CD4-positive, CD25-positive, alpha-beta regulatory T cell (primary cell): ENCODE measurements at regions not wholly inside any gene's neighbourhood (a gene's known extent, or its start where the extent isn't known, plus 50 kb on each side); places are given as distances from the start of the nearest gene placed in this dataset.
"Not testable (repeated sequence)": the region's sequence is repeated elsewhere in the genome, so short reads cannot be mapped to it uniquely, and the experiment has no call there.

Source experiments
- ATAC-seq, 2 donors: fragments of 150-1000 bp; cut with Tn5 transposase; one replicate each; pipeline ENCODE4 v1.10.0; 2021; ENCODE audit warnings: low read depth in 2 of 2, moderate number of reproducible peaks in 2 of 2, moderate library complexity in 1 of 2
- DNase-seq, 3 donors: peaks; one replicate each; pipeline versions ENCODE4 v3.0.0 to v3.0.0-alpha.2; 2012 to 2022; ENCODE audit warnings: mixed read lengths in 1 of 3
- H3K27ac ChIP-seq: one replicate; pipeline ENCODE4 v1.7.0; 2013; ENCODE audit warnings: mild to moderate bottlenecking, low read length; ENCODE audit not compliant: insufficient read depth, poor library complexity, severe bottlenecking
- H3K27me3 ChIP-seq: one replicate; pipeline ENCODE4 v1.7.0; 2013; ENCODE audit warnings: low read length; ENCODE audit not compliant: control insufficient read depth, insufficient read depth
- H3K36me3 ChIP-seq: one replicate; pipeline ENCODE4 v1.7.0; 2013; ENCODE audit warnings: mild to moderate bottlenecking, low read length, moderate library complexity; ENCODE audit not compliant: control insufficient read depth, insufficient read depth
- H3K4me1 ChIP-seq: 2 replicates; pipeline ENCODE4 v1.7.0; 2013; ENCODE audit warnings: mild to moderate bottlenecking, low read length; ENCODE audit not compliant: insufficient read depth, control insufficient read depth, poor library complexity, severe bottlenecking
- H3K4me3 ChIP-seq: one replicate; pipeline ENCODE4 v1.7.0; 2013; ENCODE audit warnings: low read depth, mild to moderate bottlenecking, low read length, moderate library complexity
- H3K9me3 ChIP-seq, 2 experiments: 1 replicate in 1 of 2; 2 replicates in 1 of 2; pipeline ENCODE4 v1.7.0; 2013; ENCODE audit warnings: low read length in 2 of 2, mild to moderate bottlenecking in 1 of 2, moderate library complexity in 1 of 2; ENCODE audit not compliant: control insufficient read depth in 2 of 2
- H3K27ac Mint-ChIP-seq, 3 donors: one replicate each; pipeline ENCODE4 v1.8.0; 2020 to 2022; ENCODE audit warnings: mild to moderate bottlenecking in 3 of 3, mixed read lengths in 3 of 3, moderate library complexity in 2 of 3
- H3K27me3 Mint-ChIP-seq: one replicate; pipeline ENCODE4 v1.8.0; 2022; ENCODE audit warnings: mild to moderate bottlenecking, mixed read lengths
- H3K36me3 Mint-ChIP-seq: one replicate; pipeline ENCODE4 v1.8.0; 2020; ENCODE audit warnings: mixed read lengths
- H3K4me1 Mint-ChIP-seq, 4 donors: one replicate each; pipeline ENCODE4 v1.8.0; 2020 to 2022; ENCODE audit warnings: mixed read lengths in 4 of 4, mild to moderate bottlenecking in 1 of 4
- H3K4me3 Mint-ChIP-seq, 4 donors: one replicate each; pipeline ENCODE4 v1.8.0; 2020 to 2022; ENCODE audit warnings: mild to moderate bottlenecking in 4 of 4, mixed read lengths in 4 of 4, moderate library complexity in 3 of 4
- H3K9me3 Mint-ChIP-seq, 7 donors: one replicate each; pipeline ENCODE4 v1.8.0; 2020 to 2022; ENCODE audit warnings: mixed read lengths in 7 of 7, mild to moderate bottlenecking in 3 of 7, moderate library complexity in 2 of 7

- Histone ChIP-seq H3K27ac (no peak overlapping the region), H3K4me1 (no peaks in the 10 kb centered on the region), H3K4me3 (no peak overlapping the region), H3K9me3 (peaks cover 0 to 1% of the 10 kb centered on the region in 2 experiments), H3K36me3 (no peaks in the 10 kb centered on the region), H3K27me3 (no peaks in the 10 kb centered on the region)
- Mint-ChIP-seq H3K27me3 (no peaks in the 10 kb centered on the region), H3K4me1 (no peaks in the 10 kb centered on the region), H3K36me3 (no peaks in the 10 kb centered on the region), H3K4me3 (no peak overlapping the region), H3K9me3 (peaks cover 0 to 11% (median 4%) of the 10 kb centered on the region in 7 donors), H3K27ac (no peak overlapping the region)
- ATAC-seq (no peak), DNase-seq (no peak)
Measured at GRCh38 chr3:22846566-22846965, 356.6 kb upstream of the UBE2E2 start.

GRCh38 chr3:22849583-22849982, 353.5 kb upstream of the UBE2E2 start:
- not testable (repeated sequence) for H3K9me3 ChIP-seq, H3K27ac ChIP-seq, H3K4me3 Mint-ChIP-seq, H3K27ac Mint-ChIP-seq, H3K36me3 ChIP-seq, H3K27me3 ChIP-seq, DNase-seq, H3K36me3 Mint-ChIP-seq, H3K9me3 Mint-ChIP-seq, ATAC-seq, H3K4me1 ChIP-seq, H3K27me3 Mint-ChIP-seq, H3K4me1 Mint-ChIP-seq, H3K4me3 ChIP-seq

DNA sequence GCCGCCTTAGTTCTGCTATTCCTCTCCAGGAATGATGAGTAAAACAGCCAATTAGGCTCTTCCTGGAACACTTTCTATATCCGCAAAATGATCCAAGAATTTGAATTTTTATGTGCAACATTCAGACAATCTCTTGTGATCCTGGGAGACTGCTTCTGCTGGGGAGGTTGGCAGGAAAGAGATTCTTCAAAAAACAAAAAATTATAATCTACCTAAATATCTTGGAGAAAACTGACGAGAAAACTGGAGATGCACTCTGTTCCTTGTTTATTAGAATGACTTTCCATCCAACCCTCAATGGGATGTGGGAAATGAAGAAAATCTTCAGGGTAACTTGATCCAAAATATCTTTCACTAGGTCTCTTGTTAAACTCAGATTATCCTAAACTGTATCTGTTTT, 346.3 kb upstream of the UBE2E2 start:
- Histone ChIP-seq H3K36me3 (no peaks in the 10 kb centered on the region), H3K9me3 (no peaks in the 10 kb centered on the region), H3K4me1 (no peaks in the 10 kb centered on the region), H3K27me3 (no peaks in the 10 kb centered on the region), H3K4me3 (no peak overlapping the region), H3K27ac (no peak overlapping the region)
- ATAC-seq (no peak), DNase-seq (no peak)
- Mint-ChIP-seq H3K27ac (no peak overlapping the region), H3K4me3 (no peak overlapping the region), H3K27me3 (no peaks in the 10 kb centered on the region), H3K36me3 (no peaks in the 10 kb centered on the region), H3K4me1 (no peaks in the 10 kb centered on the region), H3K9me3 (peaks cover 0 to 8% (median 1%) of the 10 kb centered on the region in 7 donors)

- Mint-ChIP-seq H3K4me3 (no peak overlapping the region), H3K36me3 (no peaks in the 10 kb centered on the region), H3K9me3 (peaks cover 0 to 11% (median 1%) of the 10 kb centered on the region in 7 donors), H3K27me3 (no peaks in the 10 kb centered on the region), H3K4me1 (no peaks in the 10 kb centered on the region), H3K27ac (no peak overlapping the region)
- ATAC-seq (no peak), DNase-seq (no peak)
- Histone ChIP-seq H3K9me3 (peaks cover 0 to 3% of the 10 kb centered on the region in 2 experiments), H3K36me3 (no peaks in the 10 kb centered on the region), H3K27ac (no peak overlapping the region), H3K4me1 (no peaks in the 10 kb centered on the region), H3K27me3 (no peaks in the 10 kb centered on the region), H3K4me3 (no peak overlapping the region)
Measured at GRCh38 chr3:22858486-22858885, 344.6 kb upstream of the UBE2E2 start.

- H3K27ac ChIP-seq: no peak overlapping the region
- DNase-seq (no peak), ATAC-seq (no peak)
- no peak overlapping the region for H3K4me3 ChIP-seq
- no peaks in the 10 kb centered on the region for H3K4me1 Mint-ChIP-seq
- H3K9me3 ChIP-seq: peaks cover 0 to 3% of the 10 kb centered on the region in 2 experiments
- H3K4me3 Mint-ChIP-seq: no peak overlapping the region
- no peak overlapping the region for H3K27ac Mint-ChIP-seq
- no peaks in the 10 kb centered on the region for H3K36me3 ChIP-seq
- no peaks in the 10 kb centered on the region for H3K36me3 Mint-ChIP-seq
- no peaks in the 10 kb centered on the region for H3K4me1 ChIP-seq
- no peaks in the 10 kb centered on the region for H3K27me3 ChIP-seq
- peaks cover 0 to 11% (median 1%) of the 10 kb centered on the region in 7 donors for H3K9me3 Mint-ChIP-seq
- H3K27me3 Mint-ChIP-seq: no peaks in the 10 kb centered on the region
Measured at GRCh38 chr3:22859618-22860017, 343.5 kb upstream of the UBE2E2 start.

DNA sequence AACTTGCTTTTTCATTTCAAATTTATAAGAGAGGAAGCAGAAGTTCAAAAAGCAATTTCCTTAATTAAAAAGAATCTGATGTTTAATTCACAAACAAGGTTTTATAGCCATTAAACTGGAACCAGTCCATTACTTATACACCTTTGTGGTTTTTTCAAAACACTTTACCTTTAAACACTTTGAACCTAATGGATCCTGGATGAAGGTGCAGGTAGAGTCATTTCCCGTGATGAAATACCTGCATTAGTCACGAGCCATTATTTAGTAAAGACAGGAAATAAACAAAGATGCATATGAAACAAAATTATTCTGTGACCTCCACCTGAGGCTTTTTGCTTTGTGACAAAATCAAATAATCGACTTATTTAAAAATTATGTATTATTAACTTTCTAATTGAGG, 341.7 kb upstream of the UBE2E2 start:
- peaks cover 0 to 8% (median 0%) of the 10 kb centered on the region in 7 donors for H3K9me3 Mint-ChIP-seq
- Histone ChIP-seq H3K27ac (no peak overlapping the region), H3K4me3 (no peak overlapping the region), H3K4me1 (no peaks in the 10 kb centered on the region), H3K36me3 (no peaks in the 10 kb centered on the region), H3K9me3 (peaks cover 0 to 3% of the 10 kb centered on the region in 2 experiments), H3K27me3 (no peaks in the 10 kb centered on the region)
- no peaks in the 10 kb centered on the region for H3K4me1 Mint-ChIP-seq
- DNase-seq (no peak), ATAC-seq (no peak)
- no peaks in the 10 kb centered on the region for H3K36me3 Mint-ChIP-seq
- H3K27ac Mint-ChIP-seq: no peak overlapping the region
- no peaks in the 10 kb centered on the region for H3K27me3 Mint-ChIP-seq
- no peak overlapping the region for H3K4me3 Mint-ChIP-seq

GRCh38 chr3:22862111-22862510, 341.0 kb upstream of the UBE2E2 start:
- Mint-ChIP-seq H3K4me1 (no peaks in the 10 kb centered on the region), H3K27ac (no peak overlapping the region), H3K36me3 (no peaks in the 10 kb centered on the region), H3K4me3 (no peak overlapping the region), H3K9me3 (peaks cover 0 to 5% (median 0%) of the 10 kb centered on the region in 7 donors), H3K27me3 (no peaks in the 10 kb centered on the region)
- Histone ChIP-seq H3K27me3 (no peaks in the 10 kb centered on the region), H3K9me3 (peaks cover 0 to 3% of the 10 kb centered on the region in 2 experiments), H3K27ac (no peak overlapping the region), H3K36me3 (no peaks in the 10 kb centered on the region), H3K4me3 (no peak overlapping the region), H3K4me1 (no peaks in the 10 kb centered on the region)
- ATAC-seq (no peak), DNase-seq (no peak)

GRCh38 chr3:22882834-22883233, 320.3 kb upstream of the UBE2E2 start:
- not testable (repeated sequence) for H3K4me3 ChIP-seq, H3K36me3 Mint-ChIP-seq, H3K27me3 Mint-ChIP-seq, H3K27ac Mint-ChIP-seq, H3K9me3 ChIP-seq, H3K4me1 ChIP-seq, ATAC-seq, H3K9me3 Mint-ChIP-seq, DNase-seq, H3K27ac ChIP-seq, H3K4me3 Mint-ChIP-seq, H3K36me3 ChIP-seq, H3K4me1 Mint-ChIP-seq, H3K27me3 ChIP-seq
